HG02588 (cell line): ENCODE measurements at regions not wholly inside any gene's neighbourhood (a gene's known extent, or its start where the extent isn't known, plus 50 kb on each side); places are given as distances from the start of the nearest gene placed in this dataset.
"Not testable (repeated sequence)": the region's sequence is repeated elsewhere in the genome, so short reads cannot be mapped to it uniquely, and the experiment has no call there.

Experiments used
- ATAC-seq: cut with Tn5 transposase; IDR thresholded peaks from one replicate; pipeline ENCODE4 v1.9.1; 2021; ENCODE audit warnings: mild to moderate bottlenecking, moderate library complexity; ENCODE audit not compliant: unreplicated experiment

DNA sequence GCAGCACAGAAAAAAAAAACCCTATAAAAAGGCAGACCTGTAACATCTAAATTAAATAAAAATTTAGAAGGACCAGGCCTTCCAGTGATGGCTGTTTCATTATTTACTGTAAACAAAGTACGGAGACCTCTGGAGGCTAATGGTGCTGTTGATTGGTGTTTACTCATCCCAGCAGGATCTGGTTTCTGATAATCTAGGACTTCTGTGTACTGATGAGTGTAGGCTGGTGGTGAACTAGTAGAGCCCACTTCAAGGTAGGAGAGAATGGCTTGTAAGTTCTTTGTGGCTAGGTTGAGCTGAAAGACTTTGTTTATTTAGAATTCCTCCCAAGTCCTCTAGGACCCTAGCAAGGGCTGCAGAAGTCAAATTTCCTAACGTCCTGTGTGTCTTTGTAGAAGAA lies 398.1 kb upstream of the PITX2 start:
- ATAC-seq = no peak

DNA sequence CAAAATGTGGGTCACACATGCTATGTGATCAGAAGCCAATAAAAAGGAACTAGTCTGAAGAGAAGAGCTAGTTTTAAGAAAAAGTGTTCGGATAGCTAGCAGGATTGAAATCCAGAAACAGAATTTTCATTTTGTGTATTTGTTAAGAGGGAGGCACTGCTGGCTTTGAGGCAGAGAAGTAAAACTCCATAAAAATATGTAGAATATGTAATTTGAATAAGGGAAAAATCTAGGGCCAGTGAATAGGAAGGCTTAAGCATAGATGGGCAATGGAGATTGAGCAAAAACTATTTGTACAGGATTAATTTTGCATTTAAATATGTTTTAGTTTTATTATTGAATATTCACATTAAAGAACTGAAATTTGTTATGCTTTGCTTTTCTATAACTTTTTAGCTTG lies 399.9 kb upstream of the PITX2 start:
- ATAC-seq = no peak

GRCh38 chr4:111027526-111027925 lies 404.6 kb upstream of the PITX2 start:
- no peak for ATAC-seq

DNA sequence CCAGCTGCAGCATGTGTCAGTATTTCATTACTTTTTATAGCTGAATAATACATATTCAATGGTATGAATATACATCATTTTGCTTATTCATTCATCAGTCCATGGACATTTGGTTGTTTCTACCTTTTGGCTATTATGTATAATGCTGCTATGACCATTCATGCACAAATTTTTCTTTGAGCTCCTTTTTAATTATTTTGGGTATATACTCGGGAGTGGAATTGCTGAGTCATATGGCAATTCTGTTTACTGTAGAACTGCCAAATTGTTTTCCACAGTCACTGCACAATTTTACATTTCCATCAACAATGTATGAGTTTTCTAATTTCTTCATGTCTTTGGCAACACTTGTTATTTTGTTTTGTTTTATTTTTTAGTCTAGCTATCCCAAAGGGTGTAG lies 405.9 kb upstream of the PITX2 start:
- no peak for ATAC-seq

DNA sequence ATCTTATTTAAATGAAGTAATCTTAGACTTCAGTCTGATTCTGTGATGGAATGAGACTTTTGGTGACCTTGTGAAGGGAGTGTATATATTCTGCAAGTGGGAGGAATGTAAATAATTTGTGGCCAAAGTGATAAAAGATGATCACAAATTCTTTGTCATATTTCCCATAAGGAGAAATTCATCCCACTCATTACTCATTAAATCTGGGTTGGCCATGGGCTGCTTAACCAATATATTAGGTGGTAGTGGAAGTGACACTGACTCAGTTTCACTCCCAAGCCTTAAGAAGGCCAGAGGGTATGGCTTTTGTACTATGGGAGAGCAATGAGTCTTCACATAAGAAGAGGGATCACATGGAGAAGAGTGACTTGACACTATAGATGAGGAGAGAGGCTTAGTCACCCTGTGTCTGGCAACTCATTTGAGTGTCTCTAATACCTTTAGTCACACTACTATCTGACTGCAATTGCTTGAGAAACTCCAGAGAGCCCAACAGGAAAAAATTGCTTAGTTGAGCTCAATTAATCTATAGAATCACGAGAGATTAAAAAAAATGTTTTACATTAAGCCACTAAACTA lies 408.2 kb upstream of the PITX2 start:
- ATAC-seq = no peak

GRCh38 chr4:111031596-111031995 lies 408.7 kb upstream of the PITX2 start:
- no peak for ATAC-seq

- ATAC-seq = no peak
Measured at GRCh38 chr4:111037591-111038360, 414.9 kb upstream of the PITX2 start.

GRCh38 chr4:111040904-111041303 lies 418.0 kb upstream of the PITX2 start:
- no peak for ATAC-seq

- no peak for ATAC-seq
Measured at GRCh38 chr4:111043286-111043685, 420.4 kb upstream of the PITX2 start.

- ATAC-seq = no peak
Measured at GRCh38 chr4:111045992-111046391, 423.1 kb upstream of the PITX2 start.

DNA sequence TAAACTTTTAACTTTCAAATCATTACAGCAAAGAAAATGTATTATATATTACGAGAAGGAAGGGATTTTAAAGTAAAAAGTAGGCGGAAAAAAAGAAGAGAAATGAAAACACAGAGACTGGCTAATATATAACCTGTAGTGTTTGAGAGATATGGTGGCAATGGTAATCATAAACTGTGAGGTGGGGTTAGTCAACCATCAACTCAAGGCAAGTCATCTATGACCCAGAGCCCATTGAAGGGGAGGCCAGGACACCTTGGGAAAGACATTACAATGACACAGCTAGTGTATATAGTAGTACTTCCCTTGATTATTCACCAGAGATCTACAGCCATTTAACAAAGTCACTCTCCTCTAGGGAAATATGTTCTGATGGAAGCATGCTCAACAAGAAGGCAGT lies 423.9 kb upstream of the PITX2 start:
- no peak for ATAC-seq

DNA sequence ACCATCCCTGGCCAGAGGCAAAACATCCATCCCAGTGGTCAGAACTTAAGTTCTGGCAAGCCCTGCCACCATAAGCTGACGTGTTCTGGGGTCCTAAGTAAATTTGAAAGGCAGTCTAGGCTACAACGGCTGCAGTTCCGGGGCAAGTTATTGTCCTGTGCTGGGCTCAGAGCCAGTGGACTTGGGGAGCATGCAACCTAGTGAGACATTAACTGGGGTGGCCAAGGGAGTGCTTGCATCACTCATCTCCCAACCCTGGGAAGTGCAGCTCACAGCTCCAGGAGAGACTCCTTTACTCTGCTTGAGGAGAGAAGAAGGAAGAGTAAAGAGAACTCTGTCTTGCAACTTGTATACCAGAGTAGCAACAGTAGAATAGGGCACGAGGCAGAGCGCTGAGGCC lies 425.4 kb upstream of the PITX2 start:
- no peak for ATAC-seq

- no peak for ATAC-seq
Measured at GRCh38 chr4:111064342-111064993, 441.6 kb upstream of the PITX2 start.

GRCh38 chr4:111066001-111066400 lies 443.1 kb upstream of the PITX2 start:
- ATAC-seq = no peak

GRCh38 chr4:111066447-111066846 lies 443.6 kb upstream of the PITX2 start:
- ATAC-seq = no peak

- ATAC-seq = no peak
Measured at GRCh38 chr4:111066887-111067286, 444.0 kb upstream of the PITX2 start.

DNA sequence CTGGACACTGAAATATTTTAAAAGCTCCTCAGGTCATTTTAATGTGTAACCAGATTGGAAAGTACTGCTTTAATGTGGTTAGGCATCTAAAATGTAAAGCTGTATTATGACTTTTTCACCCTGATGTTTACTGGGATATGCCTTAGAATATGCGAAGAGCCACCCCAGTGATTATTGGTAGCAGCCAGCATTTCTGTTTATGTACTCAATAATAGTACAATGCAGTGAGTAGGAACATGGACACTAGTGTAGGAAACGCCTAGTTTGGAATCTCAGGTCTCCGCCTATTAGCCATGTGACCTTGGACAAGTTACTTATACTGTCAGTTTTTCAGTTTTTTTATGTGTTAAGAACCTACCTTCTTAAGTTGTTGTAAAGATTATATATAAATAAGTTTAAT lies 446.0 kb upstream of the PITX2 start:
- no peak for ATAC-seq

DNA sequence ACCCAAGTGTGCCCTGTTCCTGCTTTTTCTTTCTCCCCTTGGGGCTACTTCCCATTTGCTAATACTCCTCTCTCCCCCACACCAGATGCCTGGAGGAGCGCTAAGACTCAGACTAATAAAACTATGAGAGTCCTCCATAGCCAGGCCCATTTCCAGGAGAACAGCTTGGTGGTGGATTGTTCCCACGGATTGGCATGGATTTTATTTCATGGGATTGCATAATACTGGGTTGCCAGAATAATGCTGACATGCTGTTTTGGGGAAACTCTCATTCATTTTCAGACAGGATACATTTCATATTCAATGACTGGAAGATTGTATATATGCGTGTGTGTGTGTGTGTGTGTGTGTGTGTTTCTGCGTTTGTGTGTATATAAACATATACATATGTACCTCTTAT lies 447.5 kb upstream of the PITX2 start:
- ATAC-seq = no peak

- ATAC-seq = no peak
Measured at GRCh38 chr4:111074523-111075114, 451.7 kb upstream of the PITX2 start.

GRCh38 chr4:111076299-111076698 lies 453.4 kb upstream of the PITX2 start:
- ATAC-seq = not testable (repeated sequence)

DNA sequence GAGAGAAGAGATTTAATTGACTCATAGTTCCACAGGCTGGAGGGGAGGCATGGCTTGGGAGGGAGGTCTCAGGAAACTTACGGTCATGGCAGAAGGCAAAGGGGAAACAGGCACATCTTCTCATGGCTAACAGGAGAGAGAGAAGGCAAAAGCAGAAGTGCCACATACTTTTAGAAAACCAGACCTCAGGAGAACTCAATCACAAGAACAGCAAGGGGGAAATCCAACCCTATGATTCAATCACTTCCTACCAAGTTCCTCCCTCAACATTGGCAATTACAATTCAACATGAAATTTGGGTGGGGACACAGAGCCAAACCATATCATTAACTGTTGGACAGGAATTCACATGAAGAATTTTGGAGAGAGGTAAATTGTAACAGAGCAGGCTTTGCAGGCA lies 485.3 kb upstream of the PITX2 start:
- ATAC-seq = no peak

GRCh38 chr4:111113591-111113990 lies 490.7 kb upstream of the PITX2 start:
- no peak for ATAC-seq
